GM13976 (cell line): ENCODE measurements at regions not wholly inside any gene's neighbourhood (a gene's known extent, or its start where the extent isn't known, plus 50 kb on each side); places are given as distances from the start of the nearest gene placed in this dataset.

Experiments
- DNase-seq: peaks from one replicate; pipeline ENCODE4 v3.0.0; 2012; ENCODE audit warnings: low spot score
- CTCF ChIP-seq: IDR thresholded peaks from 2 replicates; pipeline ENCODE4 v1.5.1; 2012; ENCODE audit warnings: borderline replicate concordance, mild to moderate bottlenecking; ENCODE audit not compliant: insufficient read depth; ENCODE audit errors: extremely low read depth, missing control alignments, control extremely low read depth
- in situ Hi-C: fragments of 300-500 bp; cut with MboI; formaldehyde crosslinking; loops from one replicate; pipeline ENCODE4 v1.12.0; 2022; ENCODE audit warnings: low sequenced_read_pairs, mixed read lengths, inconsistent platforms; ENCODE audit not compliant: unreplicated experiment

- no peak for DNase-seq
- in situ Hi-C loops: no loop called here
- TF ChIP-seq CTCF: no peak
Observed at GRCh38 chr10:29783201-29783947, 148.6 kb upstream of the SVIL start.

GRCh38 chr10:29780639-29781038, 145.9 kb upstream of the SVIL start:
- DNase-seq: no peak
- TF ChIP-seq CTCF: no peak
- in situ Hi-C loops: no loop called here

GRCh38 chr10:29780096-29780495, 145.3 kb upstream of the SVIL start:
- in situ Hi-C loops: no loop called here
- DNase-seq: no peak
- no peak for TF ChIP-seq CTCF

GRCh38 chr10:29776246-29776645, 141.5 kb upstream of the SVIL start:
- no peak for DNase-seq
- in situ Hi-C loops: no loop called here
- no peak for TF ChIP-seq CTCF

GRCh38 chr10:29774475-29774874, 139.7 kb upstream of the SVIL start:
- no peak for TF ChIP-seq CTCF
- in situ Hi-C loops: no loop called here
- DNase-seq: no peak

- in situ Hi-C loops: no loop called here
- no peak for DNase-seq
- TF ChIP-seq CTCF: no peak
Observed at GRCh38 chr10:29773675-29774091, 138.9 kb upstream of the SVIL start.

- in situ Hi-C loops: no loop called here
- no peak for DNase-seq
- no peak for TF ChIP-seq CTCF
Observed at GRCh38 chr10:29772403-29772802, 137.6 kb upstream of the SVIL start.
